Trophoblast cell (in vitro differentiated cells and primary cell): ENCODE measurements at regions not wholly inside any gene's neighbourhood (a gene's known extent, or its start where the extent isn't known, plus 50 kb on each side); places are given as distances from the start of the nearest gene placed in this dataset.

Experiments used
- DNase-seq, 2 donors: peaks; one replicate each; pipeline ENCODE4 v3.0.0-alpha.2; 2016
- H2AFZ ChIP-seq: 2 replicates; pipeline ENCODE4 v1.6.1; 2013; ENCODE audit warnings: low read length, moderate library complexity, mild to moderate bottlenecking; ENCODE audit not compliant: insufficient read depth, poor library complexity
- H2AK5ac ChIP-seq: 2 replicates; pipeline ENCODE4 v1.6.1; 2013; ENCODE audit warnings: mild to moderate bottlenecking, low read length
- H2BK120ac ChIP-seq: 2 replicates; pipeline ENCODE4 v1.6.1; 2013; ENCODE audit warnings: low read length, mild to moderate bottlenecking, moderate library complexity; ENCODE audit not compliant: insufficient read depth, poor library complexity
- H2BK12ac ChIP-seq: 2 replicates; pipeline ENCODE4 v1.6.1; 2013; ENCODE audit warnings: mild to moderate bottlenecking, low read length, moderate library complexity
- H2BK5ac ChIP-seq: 2 replicates; pipeline ENCODE4 v1.6.1; 2013; ENCODE audit warnings: low read length, low read depth, moderate library complexity, mild to moderate bottlenecking; ENCODE audit not compliant: poor library complexity
- H3K14ac ChIP-seq: 2 replicates; pipeline ENCODE4 v1.6.1; 2013; ENCODE audit warnings: mild to moderate bottlenecking, low read length
- H3K18ac ChIP-seq: 2 replicates; pipeline ENCODE4 v1.6.1; 2013; ENCODE audit warnings: mild to moderate bottlenecking, low read length
- H3K23ac ChIP-seq: 2 replicates; pipeline ENCODE4 v1.6.1; 2013; ENCODE audit warnings: low read length
- H3K27ac ChIP-seq: 2 replicates; pipeline ENCODE4 v1.5.1; 2013; ENCODE audit warnings: low read depth, mild to moderate bottlenecking, inconsistent platforms, low read length, moderate library complexity
- H3K27me3 ChIP-seq: 2 replicates; pipeline ENCODE4 v1.6.1; 2013; ENCODE audit warnings: inconsistent platforms, mild to moderate bottlenecking, low read length, moderate library complexity; ENCODE audit not compliant: insufficient read depth
- H3K36me3 ChIP-seq, 2 experiments: 1 replicate in 1 of 2; 2 replicates in 1 of 2; pipeline ENCODE4 v1.6.1; 2013; ENCODE audit warnings: low read length in 2 of 2, mild to moderate bottlenecking in 2 of 2, moderate library complexity in 1 of 2; ENCODE audit not compliant: insufficient read depth in 2 of 2, control insufficient read depth in 1 of 2
- H3K4ac ChIP-seq: 2 replicates; pipeline ENCODE4 v1.6.1; 2013; ENCODE audit warnings: low read depth, mild to moderate bottlenecking, low read length, moderate library complexity
- H3K4me1 ChIP-seq, 2 experiments: 1 replicate in 1 of 2; 2 replicates in 1 of 2; pipeline ENCODE4 v1.6.1; 2013; ENCODE audit warnings: low read length in 2 of 2, mild to moderate bottlenecking in 2 of 2, moderate library complexity in 1 of 2; ENCODE audit not compliant: insufficient read depth in 2 of 2, control insufficient read depth in 1 of 2
- H3K4me2 ChIP-seq: 2 replicates; pipeline ENCODE4 v1.6.1; 2013; ENCODE audit warnings: inconsistent platforms, mild to moderate bottlenecking, low read length, moderate library complexity
- H3K4me3 ChIP-seq: 2 replicates; pipeline ENCODE4 v1.5.1; 2013; ENCODE audit warnings: mild to moderate bottlenecking, low read depth, low read length, inconsistent platforms
- H3K79me1 ChIP-seq: one replicate; pipeline ENCODE4 v1.6.1; 2013; ENCODE audit warnings: low read length
- H3K79me2 ChIP-seq: 2 replicates; pipeline ENCODE4 v1.6.1; 2013; ENCODE audit warnings: low read length, mild to moderate bottlenecking; ENCODE audit not compliant: control insufficient read depth, insufficient read depth, poor library complexity
- H3K9ac ChIP-seq: 2 replicates; pipeline ENCODE4 v1.6.1; 2013; ENCODE audit warnings: mild to moderate bottlenecking, low read length
- H3K9me3 ChIP-seq: 2 replicates; pipeline ENCODE4 v1.6.1; 2013; ENCODE audit warnings: low read depth, mild to moderate bottlenecking, control low read depth, inconsistent platforms, low read length; ENCODE audit not compliant: insufficient read depth
- H4K12ac ChIP-seq: 2 replicates; pipeline ENCODE4 v1.6.1; 2013; ENCODE audit warnings: low read depth, mild to moderate bottlenecking, low read length, moderate library complexity
- H4K8ac ChIP-seq: 2 replicates; pipeline ENCODE4 v1.6.1; 2013; ENCODE audit warnings: low read depth, mild to moderate bottlenecking, low read length, moderate library complexity
- H4K91ac ChIP-seq: one replicate; pipeline ENCODE4 v1.6.1; 2013; ENCODE audit warnings: low read depth, mild to moderate bottlenecking, low read length, moderate library complexity
- WGBS: extraction: QIAGEN DNeasy Blood & Tissue Kit; methylation state at CpG from one replicate; pipeline ENCODE4 v1.1.7; 2013; ENCODE audit warnings: missing lambda C conversion rate; ENCODE audit not compliant: insufficient read length, insufficient coverage; ENCODE audit errors: extremely low coverage; 5-methylcytosine and 5-hydroxymethylcytosine counted together

- Histone ChIP-seq H3K9me3 (no peaks in the 10 kb centered on the region), H2BK12ac (no peak overlapping the region), H3K18ac (no peak overlapping the region), H3K79me2 (no peaks in the 10 kb centered on the region), H3K4me2 (no peak overlapping the region), H2AFZ (no peak overlapping the region), H3K27me3 (no peaks in the 10 kb centered on the region), H3K79me1 (no peaks in the 10 kb centered on the region), H2AK5ac (no peak overlapping the region), H4K12ac (no peak overlapping the region), H3K27ac (no peak overlapping the region), H3K9ac (no peak overlapping the region), H3K23ac (no peak overlapping the region), H3K14ac (no peak overlapping the region), H3K4me3 (no peak overlapping the region), H3K36me3 (no peaks in the 10 kb centered on the region), H4K91ac (no peak overlapping the region), H2BK120ac (no peak overlapping the region), H3K4ac (no peak overlapping the region), H4K8ac (no peak overlapping the region), H2BK5ac (no peak overlapping the region), H3K4me1 (no peaks in the 10 kb centered on the region)
- no peak for DNase-seq
- no CpG with 5 or more reads among the region's 4 CpGs for WGBS
Observed at GRCh38 chr11:114784891-114785290, 106.6 kb downstream of the NXPE2 start.

- Histone ChIP-seq H3K27ac (no peak overlapping the region), H3K14ac (no peak overlapping the region)
- no CpG with 5 or more reads among the region's 4 CpGs for WGBS
Observed at GRCh38 chr11:114785820-114786219, 107.5 kb downstream of the NXPE2 start.

GRCh38 chr11:114787126-114787525 is 108.8 kb downstream of the NXPE2 start:
- no peaks in the 10 kb centered on the region for H3K36me3 ChIP-seq

More at GRCh38 chr11:114785820-114786219, 107.5 kb downstream of the NXPE2 start:
- Histone ChIP-seq H2AFZ (no peak overlapping the region), H4K8ac (no peak overlapping the region), H3K79me2 (no peaks in the 10 kb centered on the region), H3K4me3 (no peak overlapping the region), H3K9me3 (no peaks in the 10 kb centered on the region), H3K4me2 (no peak overlapping the region), H2BK12ac (no peak overlapping the region), H2BK5ac (no peak overlapping the region), H3K4me1 (no peaks in the 10 kb centered on the region), H3K4ac (no peak overlapping the region), H2BK120ac (no peak overlapping the region), H3K23ac (no peak overlapping the region), H4K91ac (no peak overlapping the region), H3K79me1 (no peaks in the 10 kb centered on the region), H3K9ac (no peak overlapping the region), H3K27me3 (no peaks in the 10 kb centered on the region), H4K12ac (no peak overlapping the region), H2AK5ac (no peak overlapping the region), H3K36me3 (no peaks in the 10 kb centered on the region), H3K18ac (no peak overlapping the region)
- no peak for DNase-seq

GRCh38 chr11:114790910-114791309 is 112.6 kb downstream of the NXPE2 start:
- Histone ChIP-seq H3K4me2 (no peak overlapping the region), H4K8ac (no peak overlapping the region), H3K79me1 (no peaks in the 10 kb centered on the region), H2BK12ac (no peak overlapping the region), H3K9ac (no peak overlapping the region), H3K27ac (no peak overlapping the region), H2BK120ac (no peak overlapping the region), H3K9me3 (no peaks in the 10 kb centered on the region), H3K79me2 (no peaks in the 10 kb centered on the region), H3K27me3 (no peaks in the 10 kb centered on the region), H3K4me1 (no peaks in the 10 kb centered on the region), H4K12ac (no peak overlapping the region), H3K36me3 (no peaks in the 10 kb centered on the region), H4K91ac (no peak overlapping the region), H2AK5ac (no peak overlapping the region), H3K4ac (no peak overlapping the region), H3K14ac (no peak overlapping the region), H2BK5ac (no peak overlapping the region), H3K23ac (no peak overlapping the region), H3K4me3 (no peak overlapping the region), H2AFZ (no peak overlapping the region), H3K18ac (no peak overlapping the region)
- DNase-seq, result no peak
- no CpG with 5 or more reads among the region's 3 CpGs for WGBS

More at GRCh38 chr11:114787126-114787525, 108.8 kb downstream of the NXPE2 start:
- Histone ChIP-seq H3K79me2 (no peaks in the 10 kb centered on the region), H3K18ac (no peak overlapping the region), H4K8ac (no peak overlapping the region), H3K23ac (no peak overlapping the region), H3K27ac (no peak overlapping the region), H3K79me1 (no peaks in the 10 kb centered on the region), H2AK5ac (no peak overlapping the region), H2BK12ac (no peak overlapping the region), H3K14ac (no peak overlapping the region), H3K4me1 (no peaks in the 10 kb centered on the region), H3K4me2 (no peak overlapping the region), H4K91ac (no peak overlapping the region), H3K9ac (no peak overlapping the region), H2BK120ac (no peak overlapping the region), H3K9me3 (no peaks in the 10 kb centered on the region), H3K4me3 (no peak overlapping the region), H2BK5ac (no peak overlapping the region), H3K4ac (no peak overlapping the region), H4K12ac (no peak overlapping the region), H2AFZ (no peak overlapping the region), H3K27me3 (no peaks in the 10 kb centered on the region)
- no peak for DNase-seq
- WGBS, result no CpG with 5 or more reads among the region's 8 CpGs
